Hepatocyte (in vitro differentiated cells): ENCODE measurements at regions not wholly inside any gene's neighbourhood (a gene's known extent, or its start where the extent isn't known, plus 50 kb on each side); places are given as distances from the start of the nearest gene placed in this dataset.

Experiments
- DNase-seq: peaks from one replicate; pipeline ENCODE4 v3.0.0-alpha.2; 2016; ENCODE audit warnings: low spot score
- H2AFZ ChIP-seq: fragments of 200-600 bp; sonication (generic); 2 replicates; pipeline ENCODE4 v1.6.0; 2016; ENCODE audit warnings: antibody characterized with exemption, mild to moderate bottlenecking
- H3K27ac ChIP-seq: fragments of 200-600 bp; sonication (generic); 2 replicates; pipeline ENCODE4 v1.5.1; 2016; ENCODE audit warnings: mild to moderate bottlenecking
- H3K27me3 ChIP-seq: fragments of 200-600 bp; sonication (generic); 2 replicates; pipeline ENCODE4 v1.6.1; 2016
- H3K36me3 ChIP-seq: fragments of 200-600 bp; sonication (generic); replicated peaks from 2 replicates; pipeline ENCODE4 v1.5.1; 2016; ENCODE audit warnings: low read depth; ENCODE audit not compliant: insufficient read depth
- H3K4me1 ChIP-seq: fragments of 200-600 bp; sonication (generic); 2 replicates; pipeline ENCODE4 v1.5.1; 2016; ENCODE audit warnings: mild to moderate bottlenecking, moderate library complexity; ENCODE audit not compliant: insufficient read depth
- H3K4me2 ChIP-seq: fragments of 200-600 bp; sonication (generic); 2 replicates; pipeline ENCODE4 v1.6.0; 2016
- H3K4me3 ChIP-seq: fragments of 200-600 bp; sonication (generic); 2 replicates; pipeline ENCODE4 v1.5.1; 2016; ENCODE audit warnings: mild to moderate bottlenecking
- H3K79me2 ChIP-seq: fragments of 200-600 bp; sonication (generic); 2 replicates; pipeline ENCODE4 v1.6.0; 2017; ENCODE audit warnings: mild to moderate bottlenecking
- H3K9me2 ChIP-seq: fragments of 200-600 bp; sonication (generic); replicated peaks from 2 replicates; pipeline ENCODE4 v1.6.0; 2017; ENCODE audit warnings: mild to moderate bottlenecking; ENCODE audit not compliant: insufficient read depth
- H3K9me3 ChIP-seq: fragments of 200-600 bp; sonication (generic); 2 replicates; pipeline ENCODE4 v1.5.1; 2016; ENCODE audit warnings: low read depth, mild to moderate bottlenecking
- H4K20me1 ChIP-seq: fragments of 200-600 bp; sonication (generic); 2 replicates; pipeline ENCODE4 v1.6.0; 2016; ENCODE audit warnings: mild to moderate bottlenecking; ENCODE audit not compliant: insufficient read depth, poor library complexity, severe bottlenecking
- EZH2 ChIP-seq: fragments of 200-600 bp; sonication (generic); IDR thresholded peaks from 2 replicates; pipeline ENCODE4 v1.6.1; 2016; ENCODE audit warnings: antibody characterized with exemption, mild to moderate bottlenecking, borderline replicate concordance
- EZH2phosphoT487 ChIP-seq: fragments of 200-600 bp; sonication (generic); IDR thresholded peaks from one replicate; pipeline ENCODE4 v1.6.1; 2018; ENCODE audit warnings: antibody characterized with exemption, mild to moderate bottlenecking, low read depth, moderate library complexity; ENCODE audit not compliant: unreplicated experiment, severe bottlenecking
- WGBS: methylation state at CpG from one replicate; pipeline ENCODE4 v1.1.6; 2016; ENCODE audit warnings: low lambda C conversion rate; ENCODE audit errors: missing lambda C conversion rate; 5-methylcytosine and 5-hydroxymethylcytosine counted together
- TF ChIP-seq, protein P1 (sequence below): fragments of 200-600 bp; sonication (generic); IDR thresholded peaks from 2 replicates; pipeline ENCODE4 v1.5.1; 2016; ENCODE audit warnings: antibody characterized with exemption, mild to moderate bottlenecking; ENCODE audit not compliant: poor library complexity

DNA sequence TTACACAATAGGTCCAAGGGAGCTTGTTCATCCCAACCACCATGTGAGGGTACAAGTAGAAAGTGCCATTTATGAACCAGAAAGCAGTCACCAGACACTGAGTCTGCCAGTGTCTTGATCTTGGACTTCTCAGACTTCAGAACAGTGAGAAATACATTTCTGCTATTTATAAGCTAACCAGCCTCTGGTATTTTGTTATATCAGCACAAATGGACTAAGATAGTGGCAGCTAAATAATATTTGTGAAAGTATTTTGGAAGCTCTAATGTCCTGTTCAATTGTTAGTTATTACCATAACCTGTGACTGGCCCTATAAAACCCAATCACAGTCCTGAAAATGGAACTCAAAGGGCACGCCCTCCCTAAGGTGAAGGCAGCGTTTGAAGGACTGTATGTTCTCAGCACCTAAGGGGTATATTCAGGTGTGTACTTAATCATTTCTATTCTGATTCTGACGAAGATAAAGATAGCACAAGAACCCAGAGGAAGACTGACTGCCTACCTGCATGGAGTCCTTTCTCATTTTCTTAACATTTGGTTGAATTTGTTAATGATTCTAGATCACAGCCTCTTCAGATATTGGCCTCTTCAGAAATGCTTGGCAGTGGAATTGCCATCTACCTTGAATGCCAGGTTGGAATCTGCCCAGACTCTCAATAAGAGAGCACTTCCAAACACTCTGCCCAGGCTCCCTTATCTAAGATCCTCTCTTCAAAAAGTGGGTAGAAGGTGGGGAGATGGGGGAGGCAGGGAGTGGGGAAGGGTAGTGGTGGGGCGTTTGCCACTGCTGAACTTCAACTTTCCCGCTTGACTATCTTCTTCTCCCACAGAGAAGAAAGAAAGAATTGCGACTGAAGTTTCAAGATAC lies 104.0 kb upstream of the PPP2R5A start:
- 91% methylated on average over 6 of the region's 6 CpGs for WGBS
- no peak for TF ChIP-seq EZH2
- TF ChIP-seq EZH2phosphoT487: no peak
- TF ChIP-seq, protein P1, sequence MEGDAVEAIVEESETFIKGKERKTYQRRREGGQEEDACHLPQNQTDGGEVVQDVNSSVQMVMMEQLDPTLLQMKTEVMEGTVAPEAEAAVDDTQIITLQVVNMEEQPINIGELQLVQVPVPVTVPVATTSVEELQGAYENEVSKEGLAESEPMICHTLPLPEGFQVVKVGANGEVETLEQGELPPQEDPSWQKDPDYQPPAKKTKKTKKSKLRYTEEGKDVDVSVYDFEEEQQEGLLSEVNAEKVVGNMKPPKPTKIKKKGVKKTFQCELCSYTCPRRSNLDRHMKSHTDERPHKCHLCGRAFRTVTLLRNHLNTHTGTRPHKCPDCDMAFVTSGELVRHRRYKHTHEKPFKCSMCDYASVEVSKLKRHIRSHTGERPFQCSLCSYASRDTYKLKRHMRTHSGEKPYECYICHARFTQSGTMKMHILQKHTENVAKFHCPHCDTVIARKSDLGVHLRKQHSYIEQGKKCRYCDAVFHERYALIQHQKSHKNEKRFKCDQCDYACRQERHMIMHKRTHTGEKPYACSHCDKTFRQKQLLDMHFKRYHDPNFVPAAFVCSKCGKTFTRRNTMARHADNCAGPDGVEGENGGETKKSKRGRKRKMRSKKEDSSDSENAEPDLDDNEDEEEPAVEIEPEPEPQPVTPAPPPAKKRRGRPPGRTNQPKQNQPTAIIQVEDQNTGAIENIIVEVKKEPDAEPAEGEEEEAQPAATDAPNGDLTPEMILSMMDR: no peak
- Histone ChIP-seq H3K36me3 (no peaks in the 10 kb centered on the region), H2AFZ (no peak overlapping the region), H3K27ac (no peak overlapping the region), H3K9me3 (no peaks in the 10 kb centered on the region), H3K4me1 (no peaks in the 10 kb centered on the region), H3K79me2 (no peaks in the 10 kb centered on the region), H3K9me2 (no peaks in the 10 kb centered on the region), H3K27me3 (no peaks in the 10 kb centered on the region), H3K4me3 (no peak overlapping the region), H4K20me1 (no peaks in the 10 kb centered on the region), H3K4me2 (no peak overlapping the region)
- no peak for DNase-seq

DNA sequence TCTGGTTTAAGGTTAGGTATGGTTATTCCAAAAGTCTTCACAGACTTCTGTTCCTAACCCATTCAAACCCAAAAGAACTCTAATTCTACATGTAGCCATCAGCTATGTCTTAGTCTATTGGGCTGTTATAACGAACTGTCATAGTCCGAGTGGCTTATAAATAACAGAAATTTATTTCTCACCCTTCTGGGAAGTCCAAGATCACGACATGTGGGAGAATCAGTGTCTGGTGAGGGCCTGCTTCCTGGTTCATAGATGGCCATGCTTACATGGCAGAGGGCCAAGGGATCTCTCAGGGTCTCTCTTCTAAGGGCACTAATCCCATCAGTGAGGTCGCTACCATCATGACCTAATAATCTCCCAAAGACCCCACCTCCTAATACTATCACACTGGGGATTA lies 103.0 kb upstream of the PPP2R5A start:
- H3K9me3 ChIP-seq: no peaks in the 10 kb centered on the region
- no peaks in the 10 kb centered on the region for H3K4me1 ChIP-seq
- TF ChIP-seq, protein P1: no peak
- TF ChIP-seq EZH2phosphoT487 (no peak), EZH2 (no peak)
- WGBS: 94% methylated on average over 4 of the region's 4 CpGs
- no peaks in the 10 kb centered on the region for H3K36me3 ChIP-seq
- no peaks in the 10 kb centered on the region for H3K9me2 ChIP-seq
- H3K27ac ChIP-seq: no peak overlapping the region
- H3K27me3 ChIP-seq: no peaks in the 10 kb centered on the region
- no peak for DNase-seq
- H2AFZ ChIP-seq: no peak overlapping the region
- no peaks in the 10 kb centered on the region for H3K79me2 ChIP-seq
- no peaks in the 10 kb centered on the region for H4K20me1 ChIP-seq
- no peak overlapping the region for H3K4me2 ChIP-seq
- H3K4me3 ChIP-seq: no peak overlapping the region

DNA sequence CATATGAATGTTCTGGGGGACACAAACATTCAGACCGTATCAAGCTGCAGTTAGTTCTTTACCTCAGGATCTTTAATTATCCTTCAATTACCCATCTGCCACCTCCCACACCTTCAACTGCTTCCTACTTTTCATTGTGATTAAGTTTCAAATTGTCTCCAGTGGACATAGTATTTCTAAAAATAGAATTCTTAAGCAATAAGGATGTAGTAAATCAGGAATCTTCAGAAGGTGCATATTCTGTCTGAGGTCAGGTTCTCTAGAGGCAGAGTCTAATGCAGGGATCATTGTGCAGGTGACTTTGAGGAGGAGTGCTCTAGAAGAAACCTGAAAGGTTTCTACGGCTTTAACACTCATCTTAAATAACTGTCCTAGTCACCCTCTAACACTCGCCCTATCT lies 102.6 kb upstream of the PPP2R5A start:
- H3K4me1 ChIP-seq: no peaks in the 10 kb centered on the region
- DNase-seq: no peak
- no peaks in the 10 kb centered on the region for H3K9me3 ChIP-seq
- no peaks in the 10 kb centered on the region for H3K79me2 ChIP-seq
- TF ChIP-seq EZH2 (no peak), EZH2phosphoT487 (no peak)
- TF ChIP-seq, protein P1: no peak
- no peaks in the 10 kb centered on the region for H3K36me3 ChIP-seq
- no peaks in the 10 kb centered on the region for H3K27me3 ChIP-seq
- H2AFZ ChIP-seq: no peak overlapping the region
- H3K4me3 ChIP-seq: no peak overlapping the region
- WGBS: 91% methylated on average over 3 of the region's 3 CpGs
- H3K9me2 ChIP-seq: no peaks in the 10 kb centered on the region
- no peaks in the 10 kb centered on the region for H4K20me1 ChIP-seq
- H3K4me2 ChIP-seq: no peak overlapping the region
- no peak overlapping the region for H3K27ac ChIP-seq
